Hematopoietic multipotent progenitor cell treated with erythropoietin and hydrocortisone succinate and interleukin-3 and kit ligand, for 8 days (in vitro differentiated cells): ENCODE measurements at regions not wholly inside any gene's neighbourhood (a gene's known extent, or its start where the extent isn't known, plus 50 kb on each side); places are given as distances from the start of the nearest gene placed in this dataset.
"Not testable (repeated sequence)": the region's sequence is repeated elsewhere in the genome, so short reads cannot be mapped to it uniquely, and the experiment has no call there.

Source experiments
- DNase-seq: peaks from one replicate; pipeline ENCODE4 v3.0.0-alpha.2; 2015

DNA sequence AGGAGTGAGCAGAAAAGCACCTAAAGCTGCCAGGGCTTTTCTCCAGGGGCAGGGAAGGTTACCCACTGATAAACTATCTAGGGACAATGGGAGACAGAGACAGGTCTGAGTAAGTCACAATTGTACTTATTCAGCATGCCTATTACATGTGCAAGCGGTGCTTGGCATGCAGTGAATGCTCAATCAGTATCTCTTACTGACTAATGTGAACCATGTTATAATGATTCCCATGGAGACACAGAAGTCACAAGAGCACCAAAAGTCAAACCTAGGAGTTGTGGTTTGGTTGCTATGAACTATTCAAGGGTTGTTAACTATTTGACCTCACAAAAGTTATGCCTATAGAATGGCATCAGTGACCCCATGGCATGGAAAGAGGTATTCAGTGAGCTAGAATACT lies 50.0 kb upstream of the RASGRP1 start:
- DNase-seq: no peak

DNA sequence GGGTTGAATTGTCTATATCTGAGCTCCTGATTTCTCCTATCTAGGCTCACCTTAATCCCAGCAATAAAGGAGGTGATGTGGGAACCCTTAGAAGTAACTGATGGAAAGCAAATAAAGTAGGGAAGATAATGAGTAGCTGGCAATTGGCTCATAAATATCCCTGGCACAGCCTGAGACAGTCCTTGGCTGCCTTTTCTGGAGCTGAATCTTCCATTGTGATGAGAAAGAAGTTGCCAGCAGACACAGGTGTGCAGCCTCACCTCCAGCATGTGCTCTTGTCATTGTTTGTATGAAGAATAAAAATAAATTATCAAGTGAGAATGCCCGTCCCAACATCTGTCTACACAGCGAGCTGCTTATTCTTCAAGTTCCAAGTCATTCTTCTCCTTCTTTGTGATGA lies 53.2 kb upstream of the RASGRP1 start:
- no peak for DNase-seq

DNA sequence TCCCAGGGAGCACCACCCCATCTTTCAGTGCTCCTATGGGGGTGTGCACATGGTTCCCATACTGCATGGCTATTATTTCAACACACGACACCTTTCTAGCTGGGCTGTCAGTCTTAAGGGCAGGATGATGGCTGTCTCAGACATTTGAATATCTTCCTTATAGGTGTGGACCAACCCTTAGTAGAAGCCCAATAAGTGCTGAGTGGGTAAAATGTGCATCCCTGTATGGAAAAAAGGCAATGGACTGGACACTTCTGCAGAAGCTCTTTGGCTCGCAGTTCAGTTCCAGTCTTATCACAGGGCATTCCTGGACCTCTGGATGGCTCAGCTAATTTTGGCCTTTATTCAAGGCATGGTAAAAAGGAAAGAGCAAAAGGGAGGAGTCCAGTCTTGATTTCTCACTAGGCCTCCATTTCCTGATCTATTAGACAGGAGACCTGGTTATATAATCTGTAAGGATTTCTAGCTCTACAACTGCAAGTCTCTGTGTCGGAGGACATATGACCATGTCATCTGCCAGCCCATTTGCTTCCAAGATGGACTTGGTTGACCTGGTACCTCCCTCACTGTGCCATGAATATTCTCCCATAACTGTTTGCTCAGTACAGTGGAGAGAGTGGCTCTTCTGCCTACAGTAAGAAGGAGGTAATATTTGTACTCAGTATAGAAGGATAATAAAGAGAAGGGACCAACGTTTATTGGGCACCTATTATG lies 53.8 kb upstream of the RASGRP1 start:
- no peak for DNase-seq

DNA sequence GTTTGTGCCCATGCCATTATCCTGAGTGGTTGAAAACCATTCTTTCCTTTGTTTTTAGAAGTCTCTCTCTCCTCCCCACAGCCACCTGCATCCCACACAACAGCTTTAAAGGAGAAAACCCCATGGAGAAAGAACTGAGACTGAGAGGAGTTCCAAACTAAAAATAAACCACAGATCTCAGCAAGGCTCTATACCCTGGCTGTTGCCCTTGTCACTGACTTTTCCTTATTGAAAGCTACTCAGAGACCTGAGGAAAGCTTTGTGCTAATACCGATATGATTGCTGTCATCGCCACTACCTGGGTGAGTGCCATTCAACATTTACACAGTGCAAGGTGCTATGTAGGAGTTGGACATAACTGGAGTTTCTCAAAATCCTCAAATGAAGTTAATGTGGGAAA lies 55.5 kb upstream of the RASGRP1 start:
- no peak for DNase-seq

DNA sequence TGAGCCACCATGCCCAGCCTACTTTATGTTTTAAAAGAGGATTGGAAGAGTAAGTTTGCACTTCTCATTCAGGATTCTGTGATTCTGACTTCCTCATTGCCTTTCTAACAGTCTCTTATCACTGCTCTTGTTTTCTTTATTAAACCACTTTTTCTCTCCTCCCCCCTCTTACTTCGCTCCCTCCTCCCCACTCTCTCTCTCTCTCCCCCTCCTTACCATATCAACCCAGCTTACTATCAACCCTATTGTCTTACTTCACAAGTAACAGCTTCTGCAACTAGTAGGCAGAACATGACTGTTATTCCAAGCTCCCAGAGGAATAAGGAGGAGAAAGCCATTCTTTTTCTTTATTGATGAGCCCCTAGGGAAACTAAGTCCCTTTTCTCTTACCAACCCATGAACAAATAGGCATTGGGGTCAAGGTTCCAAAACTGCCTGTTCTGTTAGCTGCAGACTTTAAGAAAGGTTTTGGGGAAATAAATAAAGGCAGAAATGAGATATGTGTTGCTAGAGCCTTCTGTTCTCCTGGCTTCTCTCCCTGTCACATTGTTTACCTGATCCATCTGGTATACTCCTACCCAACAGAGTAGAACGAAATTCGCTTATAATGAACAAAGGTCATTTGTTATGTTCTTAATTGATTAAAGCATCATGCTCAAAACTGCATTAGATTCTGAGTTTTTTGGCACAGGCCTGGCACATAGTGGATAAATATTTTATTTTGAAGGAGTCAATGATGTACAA lies 56.4 kb upstream of the RASGRP1 start:
- no peak for DNase-seq

DNA sequence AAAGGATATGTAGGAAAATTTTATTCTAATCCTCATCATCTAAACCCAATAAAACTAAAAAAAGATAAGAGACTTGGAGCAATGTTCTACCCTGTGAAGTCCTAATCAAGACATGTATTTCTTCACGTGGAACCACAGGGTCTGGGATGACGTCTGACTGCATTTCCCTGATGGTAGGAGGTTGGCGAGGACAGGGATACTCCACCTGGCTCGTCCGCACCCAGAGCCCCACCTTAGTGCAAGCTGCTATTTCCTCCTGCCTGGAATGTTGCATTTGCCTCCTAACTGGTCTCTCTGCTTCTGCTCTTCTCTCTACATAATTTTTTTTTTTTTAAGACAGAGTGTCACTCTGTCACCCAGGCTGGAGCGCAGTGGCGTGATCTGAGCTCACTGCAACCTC lies 57.7 kb upstream of the RASGRP1 start:
- DNase-seq: no peak

DNA sequence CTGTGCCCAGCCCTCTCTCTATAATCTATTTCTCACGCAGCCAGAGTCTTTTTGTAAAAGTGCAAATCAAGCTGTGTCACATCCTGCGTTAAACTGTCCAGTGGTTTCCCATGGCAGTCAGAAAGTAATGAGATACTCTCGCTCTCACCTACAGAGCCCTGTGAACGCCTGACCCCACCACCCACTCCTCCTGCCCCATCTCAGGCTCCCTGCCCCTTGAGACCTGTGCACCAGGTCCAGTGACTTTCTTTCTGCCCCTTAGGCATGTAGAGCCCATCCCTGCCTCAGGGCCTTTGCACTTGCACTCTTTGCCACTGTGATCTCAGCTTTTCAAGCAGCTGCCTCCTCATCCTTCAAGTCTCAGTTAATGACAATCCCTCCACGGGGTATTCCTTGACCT lies 58.3 kb upstream of the RASGRP1 start:
- DNase-seq: no peak

DNA sequence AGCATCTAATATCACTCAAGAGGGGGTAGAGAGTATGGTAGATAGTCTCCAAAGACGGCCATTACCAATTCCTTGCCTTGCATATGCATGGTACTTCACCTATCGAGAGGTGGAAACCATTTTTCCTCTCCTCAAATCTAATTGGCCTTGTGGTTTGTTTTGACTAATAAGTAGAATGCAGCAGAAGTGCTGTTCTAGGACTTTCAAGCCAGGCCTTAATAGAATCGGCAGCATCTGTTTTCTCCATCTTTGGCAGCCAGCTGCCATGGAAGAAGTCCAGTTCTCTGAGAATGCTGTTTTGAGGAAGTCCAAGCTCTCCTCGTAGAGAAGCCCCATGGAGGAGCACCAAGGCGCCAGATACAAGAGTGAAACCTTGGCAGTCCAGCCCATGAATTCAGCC lies 59.1 kb upstream of the RASGRP1 start:
- no peak for DNase-seq

DNA sequence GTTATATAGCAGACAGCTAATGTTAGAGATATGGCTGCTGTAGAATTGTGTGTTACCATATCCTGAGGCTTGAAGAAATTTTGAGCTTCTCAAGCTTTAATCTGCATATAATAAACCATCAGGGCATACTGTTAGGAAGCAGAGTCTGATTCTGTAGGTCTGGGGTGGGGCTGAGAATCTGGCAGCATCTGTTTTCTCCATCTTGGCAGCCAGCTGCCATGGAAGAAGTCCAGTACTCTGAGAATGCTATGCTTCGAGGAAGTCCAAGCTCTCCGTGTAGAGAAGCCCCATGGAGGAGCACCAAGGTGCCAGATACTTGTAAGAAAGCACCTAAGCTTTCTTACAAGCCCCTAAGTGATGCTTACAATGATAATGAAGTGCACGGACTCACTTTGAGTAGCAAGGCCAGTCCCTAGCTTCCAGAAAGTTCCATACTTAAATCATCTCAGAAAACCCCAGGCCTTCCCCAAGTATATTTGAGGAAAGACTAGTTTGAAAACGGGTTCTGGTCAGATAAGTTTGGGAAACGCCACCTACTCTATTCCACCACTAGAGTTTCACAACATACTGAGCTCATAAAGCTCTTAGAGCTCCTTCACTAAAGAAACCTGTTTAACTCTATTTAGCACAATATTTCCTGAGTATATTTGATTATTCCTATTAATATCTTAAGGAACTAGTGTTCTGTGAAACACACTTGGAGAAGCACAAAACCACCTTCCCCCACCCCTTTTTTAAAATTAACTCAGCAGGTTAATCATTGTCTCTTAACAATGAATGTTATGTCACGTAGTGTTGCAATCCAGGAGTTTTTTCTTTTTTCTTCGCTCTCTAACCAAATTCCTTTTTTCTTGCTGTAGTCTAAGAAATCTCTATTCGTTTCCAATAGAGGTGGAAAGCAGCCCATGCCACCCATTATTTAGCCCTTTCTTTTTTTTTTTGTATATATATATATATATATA lies 59.9 kb upstream of the RASGRP1 start:
- DNase-seq: no peak

DNA sequence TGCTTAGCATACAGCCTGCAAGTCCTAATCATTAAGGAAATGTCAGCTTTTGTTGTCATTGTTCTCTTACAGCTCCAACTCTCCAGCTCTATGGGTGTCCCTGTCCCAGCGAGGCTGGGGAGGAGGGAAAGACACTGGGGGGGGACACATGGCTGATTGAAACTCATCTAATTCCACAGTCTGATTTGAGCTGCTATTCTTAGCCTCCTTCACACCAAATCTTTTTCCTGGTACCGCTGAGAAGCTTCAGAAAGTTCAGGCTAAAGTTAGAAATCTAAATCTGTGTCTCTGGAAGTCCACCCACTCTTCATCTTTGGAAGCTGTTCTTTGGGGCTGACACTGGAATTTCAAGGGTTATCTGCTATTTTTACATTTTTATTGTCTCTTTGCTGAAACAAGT lies 61.3 kb upstream of the RASGRP1 start:
- DNase-seq: no peak

DNA sequence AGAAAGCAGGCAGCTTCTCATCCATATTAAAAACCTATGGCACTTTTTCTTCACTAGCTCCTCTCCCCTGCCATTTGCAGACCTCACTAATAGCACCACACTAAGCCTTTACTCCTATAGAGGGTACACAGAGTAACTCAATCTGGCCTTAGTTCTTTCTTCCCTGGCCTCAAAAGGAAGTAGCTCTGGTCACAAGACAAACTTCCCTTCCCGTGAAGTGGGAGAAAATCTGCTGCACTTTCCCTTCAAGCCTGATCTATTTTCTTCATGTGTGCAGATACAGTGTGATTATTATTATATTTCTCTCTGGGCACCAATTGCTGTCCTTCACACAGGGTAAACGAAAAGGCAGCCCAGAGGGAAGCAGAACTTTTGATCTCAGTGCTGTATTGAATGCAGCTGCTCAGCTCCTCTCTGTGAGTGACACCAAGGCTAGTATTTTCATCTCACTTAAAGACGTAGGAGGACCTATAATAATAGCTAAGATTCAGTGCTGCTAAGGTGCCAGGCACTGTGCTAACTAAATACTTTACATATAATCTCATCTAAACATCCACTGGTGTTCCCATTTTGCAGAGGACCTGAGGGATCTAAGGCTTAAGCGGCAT lies 61.9 kb upstream of the RASGRP1 start:
- no peak for DNase-seq

DNA sequence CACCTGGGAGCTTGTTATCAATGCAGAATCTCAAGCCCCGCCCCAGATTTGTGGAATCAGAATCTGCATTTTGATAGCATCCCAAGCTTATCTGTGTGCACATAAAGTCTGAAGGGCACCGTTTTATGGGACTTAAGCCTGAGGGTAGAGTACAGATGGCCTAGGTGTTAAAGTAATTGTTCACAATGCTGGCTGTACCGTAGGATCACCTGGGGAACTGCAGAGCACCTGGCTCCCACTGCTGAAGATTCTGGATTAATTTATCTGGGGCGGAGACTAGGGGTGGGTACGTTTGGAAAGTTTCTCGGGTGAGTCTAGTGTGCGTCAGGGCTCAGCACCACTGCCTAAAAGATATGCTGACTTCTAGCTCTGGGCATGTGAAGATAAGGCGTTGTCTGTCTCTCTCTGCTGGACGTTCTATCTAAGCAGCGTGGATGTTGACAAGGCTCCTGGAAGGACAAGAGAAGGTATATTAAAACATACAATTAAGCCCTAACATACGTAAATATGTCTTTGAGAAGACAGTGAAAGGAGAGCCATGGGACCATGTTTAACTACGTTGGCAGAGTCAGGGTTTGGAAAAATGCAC lies 63.2 kb upstream of the RASGRP1 start:
- peak; percentile 70 for DNase-seq

DNA sequence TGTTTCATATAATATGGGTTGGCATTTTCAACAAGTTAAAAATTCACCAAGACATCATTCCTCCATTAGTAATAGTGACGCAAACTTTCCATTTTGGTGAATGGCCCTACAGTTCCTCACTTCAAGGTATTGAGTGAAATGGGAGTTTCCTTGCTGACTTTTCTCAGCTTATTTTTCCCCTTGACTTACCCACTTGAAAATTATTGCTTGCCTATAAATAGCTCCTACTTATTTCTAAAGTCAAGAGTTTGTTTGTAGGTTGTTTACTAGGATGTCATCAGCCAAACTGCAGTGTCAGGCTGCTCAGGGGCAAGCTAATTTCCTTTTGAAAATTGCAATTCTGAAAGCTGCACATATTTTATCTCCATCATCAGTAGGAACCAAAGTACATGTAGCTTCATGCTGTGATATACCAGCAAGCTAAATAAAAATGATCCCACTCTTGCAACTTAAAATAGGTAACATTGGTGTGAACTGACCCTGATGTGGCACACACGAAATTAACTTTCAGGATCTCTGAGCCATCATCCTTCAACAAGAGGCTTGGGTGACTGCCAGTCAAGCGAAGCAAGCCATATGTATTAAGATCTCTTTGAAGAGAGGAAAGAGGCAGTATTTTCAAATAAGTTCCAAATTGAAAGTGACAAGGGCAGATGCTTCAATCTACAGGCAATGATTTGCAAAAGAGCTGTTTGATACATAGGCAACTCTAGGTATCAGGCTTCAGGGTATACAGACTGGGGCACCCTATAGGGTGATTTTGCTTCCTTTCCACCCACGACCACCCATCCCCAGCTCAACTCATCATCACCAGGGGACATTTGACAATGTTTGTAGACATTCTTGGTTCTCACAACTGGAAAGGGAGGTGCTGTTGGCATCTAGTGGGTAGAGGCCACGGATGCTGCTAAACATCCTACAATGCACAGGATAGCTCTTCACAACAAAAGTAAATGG lies 66.8 kb upstream of the RASGRP1 start:
- no peak for DNase-seq

DNA sequence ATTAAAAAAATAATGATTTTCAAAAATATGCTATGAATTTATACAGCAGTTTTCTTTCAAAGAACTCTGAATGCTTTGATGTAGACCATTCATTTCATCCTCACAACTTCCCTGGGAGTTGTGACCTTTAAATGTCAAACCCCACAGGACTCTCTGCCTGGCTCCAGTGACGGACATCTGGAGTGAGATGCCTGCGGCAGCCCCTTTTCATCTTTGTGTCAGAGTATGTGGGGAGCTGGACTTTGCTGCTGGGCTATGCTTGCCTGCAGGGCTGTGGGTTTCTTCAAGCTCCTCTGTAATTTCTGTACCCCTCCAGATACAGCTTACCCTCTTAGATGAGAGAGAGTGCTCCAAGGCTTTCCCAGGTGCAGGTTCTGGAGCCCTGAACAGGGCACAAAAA lies 70.6 kb upstream of the RASGRP1 start:
- DNase-seq: no peak

DNA sequence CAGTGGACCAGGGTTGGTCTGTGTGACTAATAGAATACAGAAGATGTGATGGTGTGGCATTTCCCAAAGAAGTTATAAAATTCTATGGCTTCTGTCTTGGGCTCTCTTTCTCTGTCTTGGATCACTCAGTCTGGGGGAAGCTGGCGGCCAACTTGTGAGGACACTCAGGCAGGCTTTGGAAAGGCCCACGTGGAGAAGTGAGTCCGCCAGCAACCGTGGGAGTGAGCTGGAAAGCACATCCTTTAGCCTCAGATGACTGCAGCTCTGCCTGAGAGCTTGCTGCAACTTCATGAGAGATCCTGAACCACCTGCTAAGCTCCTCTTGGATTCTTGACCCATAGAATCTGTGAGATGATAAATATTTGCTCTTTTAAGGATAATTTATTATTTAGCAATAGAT lies 72.0 kb upstream of the RASGRP1 start:
- DNase-seq: no peak

DNA sequence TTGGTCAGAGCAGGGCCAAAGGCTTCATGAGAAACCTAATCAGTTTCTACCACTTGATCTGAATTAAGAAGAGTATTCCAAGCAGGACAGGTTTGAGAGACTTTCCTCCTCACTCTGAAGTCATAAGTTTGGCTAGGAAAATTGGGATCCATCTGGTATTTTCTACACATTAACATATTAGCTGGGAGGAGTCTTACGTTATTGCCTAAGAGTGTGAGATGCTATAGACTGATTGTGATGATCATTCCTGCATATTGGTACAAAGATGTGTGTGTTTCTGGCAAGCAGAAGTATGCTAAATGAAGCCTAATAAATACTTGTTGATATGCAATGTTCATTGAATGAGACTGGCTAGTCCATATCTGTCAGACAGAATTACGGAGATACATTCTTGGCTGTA lies 73.5 kb upstream of the RASGRP1 start:
- no peak for DNase-seq

DNA sequence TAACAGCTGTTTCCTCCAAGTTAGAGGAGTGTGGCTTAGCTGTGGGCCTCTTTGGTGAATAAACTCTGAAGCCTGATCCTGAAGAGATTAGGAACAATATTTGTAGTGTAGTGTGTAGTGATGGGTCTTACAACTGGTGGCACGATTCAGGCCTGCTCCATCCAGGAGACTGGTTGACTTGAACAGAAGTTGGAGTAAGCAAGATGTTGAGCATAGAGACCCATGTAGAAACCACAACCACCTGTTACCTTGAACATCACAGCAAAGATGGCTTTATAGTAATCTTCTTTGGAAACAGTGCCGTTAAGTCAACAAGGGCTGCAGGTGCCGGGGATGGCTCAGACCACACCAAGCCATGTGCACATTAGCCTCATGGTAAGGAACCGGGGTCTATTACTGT lies 74.2 kb upstream of the RASGRP1 start:
- no peak for DNase-seq

DNA sequence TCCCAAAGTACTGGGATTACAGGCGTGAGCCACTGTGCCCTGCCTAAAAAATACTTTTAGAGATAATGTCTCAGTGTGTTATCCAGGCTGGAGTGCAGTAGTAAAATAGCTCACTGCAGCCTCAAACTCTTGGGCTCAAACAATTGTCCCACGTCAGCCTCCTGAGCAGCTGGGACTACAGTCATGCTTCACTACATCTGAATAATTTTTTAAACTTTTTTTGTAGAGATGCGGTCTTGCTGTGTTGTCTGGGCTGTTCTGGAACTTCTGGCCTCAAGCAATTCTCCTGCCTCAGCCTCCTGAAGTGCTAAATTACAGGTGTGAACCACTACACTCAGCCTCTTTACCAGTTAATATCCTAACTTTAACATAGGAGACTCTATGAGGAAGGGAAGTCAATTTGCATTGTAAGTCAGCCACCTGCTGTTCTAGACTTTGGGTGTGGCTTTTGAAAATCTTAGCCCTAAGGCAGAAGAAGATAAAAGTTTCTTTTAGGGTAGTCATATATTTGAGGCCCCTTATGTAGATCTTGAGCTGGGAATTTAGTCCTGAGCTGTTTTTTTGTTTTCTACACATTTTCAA lies 78.2 kb upstream of the RASGRP1 start:
- DNase-seq: no peak

DNA sequence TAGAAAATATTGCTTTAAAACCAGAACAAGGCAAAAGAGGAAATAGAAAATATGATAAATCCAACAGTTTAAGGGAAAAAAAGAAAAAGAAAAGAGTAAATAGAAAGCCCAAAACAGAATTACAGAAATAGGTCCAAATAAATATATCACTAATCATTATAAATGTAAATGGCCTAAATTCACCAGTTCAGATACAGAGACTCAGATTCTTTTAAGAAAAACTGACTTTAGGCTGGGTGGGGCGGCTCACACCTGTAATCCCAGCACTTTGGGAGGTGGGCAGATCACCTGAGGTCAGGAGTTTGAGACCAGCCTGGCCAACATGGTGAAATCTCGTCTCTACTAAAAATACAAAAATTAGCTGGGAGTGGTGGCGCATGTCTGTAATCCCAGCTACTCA lies 79.7 kb upstream of the RASGRP1 start:
- DNase-seq: not testable (repeated sequence)

DNA sequence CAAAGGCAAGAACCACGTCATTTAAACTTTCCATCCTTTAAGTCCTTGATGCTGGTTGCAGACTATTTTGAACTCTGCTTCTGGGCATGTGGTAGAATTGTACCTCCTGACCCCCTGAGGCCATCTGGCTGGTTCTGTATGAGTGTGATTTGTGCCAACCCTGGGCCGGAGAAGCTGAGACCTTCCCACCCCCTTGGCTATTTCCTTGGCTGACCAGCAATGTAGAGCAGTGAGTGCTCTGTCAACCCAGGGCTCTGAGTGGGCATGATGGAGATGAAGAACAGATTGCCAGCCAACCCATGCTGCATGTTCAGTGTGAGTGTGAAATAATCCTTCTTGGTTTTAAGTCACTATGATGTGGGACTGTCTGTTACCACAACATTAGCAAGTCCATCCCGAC lies 82.1 kb upstream of the RASGRP1 start:
- DNase-seq: no peak

DNA sequence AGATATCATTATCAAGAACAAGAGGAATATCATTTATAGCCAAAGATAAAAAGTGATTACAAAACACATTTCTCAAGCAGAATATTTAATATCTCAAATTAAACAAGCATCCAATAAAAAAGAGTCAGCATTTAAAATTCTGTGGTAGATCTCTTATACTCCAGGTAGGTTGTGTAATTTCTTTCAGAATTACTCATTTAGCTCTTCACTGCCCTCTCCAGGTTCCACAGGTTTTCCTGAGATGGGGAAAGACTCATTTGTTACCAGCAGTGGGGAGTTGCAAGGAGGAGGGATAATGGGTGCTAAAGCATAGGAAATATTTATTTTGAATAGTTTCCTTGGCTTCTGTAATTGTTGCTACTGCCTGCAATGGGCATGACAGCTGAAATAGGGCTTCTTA lies 83.1 kb upstream of the RASGRP1 start:
- DNase-seq: no peak
